Epidermal melanocyte (primary cell): ENCODE measurements at regions not wholly inside any gene's neighbourhood (a gene's known extent, or its start where the extent isn't known, plus 50 kb on each side); places are given as distances from the start of the nearest gene placed in this dataset.

Experiments
- DNase-seq: peaks from one replicate; pipeline ENCODE4 v3.0.0; 2011; ENCODE audit warnings: low spot score; ENCODE audit not compliant: insufficient read length

GRCh38 chr14:36465178-36465577 is 54.9 kb downstream of the NKX2-1 start:
- no peak for DNase-seq

GRCh38 chr14:36462890-36463289 is 57.1 kb downstream of the NKX2-1 start:
- no peak for DNase-seq

- no peak for DNase-seq
Observed at GRCh38 chr14:36455241-36455627, 64.8 kb downstream of the NKX2-1 start.

- DNase-seq = no peak
Observed at GRCh38 chr14:36454599-36455240, 65.3 kb downstream of the NKX2-1 start.

- DNase-seq = no peak
Observed at GRCh38 chr14:36452860-36453259, 67.2 kb downstream of the NKX2-1 start.

GRCh38 chr14:36451310-36452065 is 68.5 kb downstream of the NKX2-1 start:
- no peak for DNase-seq

GRCh38 chr14:36450550-36450949 is 69.5 kb downstream of the NKX2-1 start:
- no peak for DNase-seq

GRCh38 chr14:36449903-36450302 is 70.1 kb downstream of the NKX2-1 start:
- DNase-seq = no peak

GRCh38 chr14:36443374-36443773 is 76.7 kb downstream of the NKX2-1 start:
- DNase-seq = no peak

- DNase-seq = no peak
Observed at GRCh38 chr14:36442824-36443241, 77.2 kb downstream of the NKX2-1 start.

- DNase-seq = no peak
Observed at GRCh38 chr14:36441283-36441682, 78.7 kb downstream of the NKX2-1 start.

- DNase-seq = no peak
Observed at GRCh38 chr14:36439766-36440165, 80.3 kb downstream of the NKX2-1 start.

- no peak for DNase-seq
Observed at GRCh38 chr14:36438883-36439282, 81.1 kb downstream of the NKX2-1 start.

- DNase-seq = no peak
Observed at GRCh38 chr14:36430662-36431084, 89.4 kb downstream of the NKX2-1 start.

- no peak for DNase-seq
Observed at GRCh38 chr14:36430169-36430568, 89.9 kb downstream of the NKX2-1 start.

- no peak for DNase-seq
Observed at GRCh38 chr14:36429692-36430091, 90.3 kb downstream of the NKX2-1 start.

- no peak for DNase-seq
Observed at GRCh38 chr14:36428350-36428749, 91.7 kb downstream of the NKX2-1 start.

GRCh38 chr14:36426836-36427235 is 93.2 kb downstream of the NKX2-1 start:
- no peak for DNase-seq

- no peak for DNase-seq
Observed at GRCh38 chr14:36426113-36426512, 93.9 kb downstream of the NKX2-1 start.

- no peak for DNase-seq
Observed at GRCh38 chr14:36424478-36425102, 95.4 kb downstream of the NKX2-1 start.

GRCh38 chr14:36423430-36423829 is 96.6 kb downstream of the NKX2-1 start:
- no peak for DNase-seq

- DNase-seq = no peak
Observed at GRCh38 chr14:36420149-36420687, 99.8 kb upstream of the MBIP start.
